Testis (tissue), 2 donors: ENCODE measurements at regions not wholly inside any gene's neighbourhood (a gene's known extent, or its start where the extent isn't known, plus 50 kb on each side); places are given as distances from the start of the nearest gene placed in this dataset.

Source experiments
- CTCF ChIP-seq, 3 experiments: fragments of 450-650 bp in 2 of 3; fragments of 200-600 bp in 1 of 3; sonication (generic) in 1 of 3; IDR thresholded peaks; one replicate each; pipeline ENCODE4 v1.5.1; 2016 to 2019; ENCODE audit warnings: antibody characterized with exemption in 3 of 3, mild to moderate bottlenecking in 2 of 3, moderate library complexity in 1 of 3
- POLR2A ChIP-seq: fragments of 450-650 bp; IDR thresholded peaks from one replicate; pipeline ENCODE4 v1.6.1; 2017; ENCODE audit warnings: antibody characterized with exemption, mild to moderate bottlenecking, moderate library complexity

- TF ChIP-seq CTCF (IDR thresholded peaks at IDR 0.05) (no peak), POLR2A (no peak)
Measured at GRCh38 chr4:156101571-156101970, 147.9 kb upstream of the CTSO start.
